ENCODE measurements at regions not wholly inside any gene's neighbourhood (a gene's known extent, or its start where the extent isn't known, plus 50 kb on each side); places are given as distances from the start of the nearest gene placed in this dataset.

- no peak for DNase-seq
Measured at GRCh38 chr6:145313041-145313855, 422.1 kb downstream of the EPM2A start.

GRCh38 chr6:145315982-145316600 lies 419.2 kb downstream of the EPM2A start:
- DNase-seq = no peak

GRCh38 chr6:145318952-145319351 lies 416.4 kb downstream of the EPM2A start:
- no peak for DNase-seq

- DNase-seq = no peak
Measured at GRCh38 chr6:145319605-145320004, 415.7 kb downstream of the EPM2A start.

GRCh38 chr6:145323646-145324045 lies 411.7 kb downstream of the EPM2A start:
- DNase-seq = no peak

GRCh38 chr6:145327586-145327985 lies 407.7 kb downstream of the EPM2A start:
- no peak for DNase-seq

GRCh38 chr6:145329257-145329656 lies 406.1 kb downstream of the EPM2A start:
- DNase-seq = no peak

- no peak for DNase-seq
Measured at GRCh38 chr6:145331066-145331465, 404.3 kb downstream of the EPM2A start.

GRCh38 chr6:145332011-145332410 lies 403.3 kb downstream of the EPM2A start:
- DNase-seq = no peak

GRCh38 chr6:145336119-145336518 lies 399.2 kb downstream of the EPM2A start:
- DNase-seq = no peak

- DNase-seq = no peak
Measured at GRCh38 chr6:145339089-145339488, 396.2 kb downstream of the EPM2A start.

GRCh38 chr6:145340256-145340655 lies 395.1 kb downstream of the EPM2A start:
- DNase-seq = no peak

- no peak for DNase-seq
Measured at GRCh38 chr6:145345094-145345493, 390.2 kb downstream of the EPM2A start.

GRCh38 chr6:145347216-145347615 lies 388.1 kb downstream of the EPM2A start:
- DNase-seq = no peak

GRCh38 chr6:145349950-145350510 lies 385.3 kb downstream of the EPM2A start:
- DNase-seq = no peak

GRCh38 chr6:145350928-145351327 lies 384.4 kb downstream of the EPM2A start:
- no peak for DNase-seq

GRCh38 chr6:145352382-145353080 lies 382.8 kb downstream of the EPM2A start:
- DNase-seq = no peak

- no peak for DNase-seq
Measured at GRCh38 chr6:145360865-145361264, 374.5 kb downstream of the EPM2A start.

- DNase-seq = no peak
Measured at GRCh38 chr6:145367149-145367548, 368.2 kb downstream of the EPM2A start.

- DNase-seq = no peak
Measured at GRCh38 chr6:145368075-145368474, 367.2 kb downstream of the EPM2A start.

- no peak for DNase-seq
Measured at GRCh38 chr6:145370559-145370958, 364.8 kb downstream of the EPM2A start.

GRCh38 chr6:145372671-145373151 lies 362.6 kb downstream of the EPM2A start:
- peak; percentile 61 for DNase-seq

- no peak for DNase-seq
Measured at GRCh38 chr6:145373826-145374225, 361.5 kb downstream of the EPM2A start.
